ENCODE measurements at regions not wholly inside any gene's neighbourhood (a gene's known extent, or its start where the extent isn't known, plus 50 kb on each side); places are given as distances from the start of the nearest gene placed in this dataset.

GRCh38 chr10:3693022-3693697 is 91.8 kb downstream of the KLF6 start:
- TF ChIP-seq CTCF (conservative IDR thresholded peaks at IDR 0.05; ENCODE audit: low read depth, low read length) (no peak), EZH2 (IDR thresholded peaks at IDR 0.05; ENCODE audit: low read length, unreplicated experiment) (no peak), EZH2phosphoT487 (IDR thresholded peaks at IDR 0.05; ENCODE audit: borderline replicate concordance, low read length) (no peak)

All from PC-3 (cell line).